Esophagus mucosa (tissue), 1 donor: ENCODE measurements at regions not wholly inside any gene's neighbourhood (a gene's known extent, or its start where the extent isn't known, plus 50 kb on each side); places are given as distances from the start of the nearest gene placed in this dataset.
"Not testable (repeated sequence)": the region's sequence is repeated elsewhere in the genome, so short reads cannot be mapped to it uniquely, and the experiment has no call there.

Source experiments
- ATAC-seq: fragments of 200-7000 bp; cut with Tn5 transposase; one replicate; pipeline ENCODE4 v1.9.1; 2020
- donor health status: DM: yes; HTN: yes; CAD: no.

DNA sequence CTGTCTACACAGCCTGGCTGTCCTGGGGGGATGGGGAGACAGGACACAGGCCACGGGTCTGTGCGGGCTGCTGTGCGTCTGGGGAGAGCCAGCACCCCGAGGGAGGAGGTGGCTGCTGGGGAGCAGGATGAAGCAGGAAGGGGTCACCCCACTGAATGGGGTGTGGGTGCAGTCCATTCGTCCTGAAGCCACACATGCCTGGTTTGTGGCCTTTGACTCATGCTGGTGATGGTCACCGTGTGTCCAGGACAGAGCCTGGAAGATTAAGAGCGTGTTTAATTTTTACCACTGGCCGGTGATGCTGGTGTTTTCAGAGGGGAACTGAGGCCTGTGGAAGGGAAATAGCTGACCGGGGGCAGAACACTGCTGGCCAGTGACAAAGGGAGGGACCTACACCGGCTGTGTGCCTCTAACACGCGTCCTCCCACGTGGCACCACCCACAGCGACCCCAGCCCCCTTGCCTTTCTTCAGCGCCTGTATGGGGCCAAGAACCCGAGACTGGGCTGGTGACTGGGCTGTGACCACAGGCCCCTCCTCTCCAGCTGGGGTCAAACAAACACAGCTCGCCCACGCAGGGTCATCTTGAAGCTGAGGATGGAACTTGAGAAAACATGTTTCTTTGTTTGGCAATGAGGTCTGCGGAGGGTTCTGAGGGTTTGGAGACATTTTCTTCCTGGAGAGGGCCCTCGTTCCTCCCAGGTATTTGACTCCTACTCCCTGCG is 99.5 kb upstream of the LRPAP1 start:
- not testable (repeated sequence) for ATAC-seq

DNA sequence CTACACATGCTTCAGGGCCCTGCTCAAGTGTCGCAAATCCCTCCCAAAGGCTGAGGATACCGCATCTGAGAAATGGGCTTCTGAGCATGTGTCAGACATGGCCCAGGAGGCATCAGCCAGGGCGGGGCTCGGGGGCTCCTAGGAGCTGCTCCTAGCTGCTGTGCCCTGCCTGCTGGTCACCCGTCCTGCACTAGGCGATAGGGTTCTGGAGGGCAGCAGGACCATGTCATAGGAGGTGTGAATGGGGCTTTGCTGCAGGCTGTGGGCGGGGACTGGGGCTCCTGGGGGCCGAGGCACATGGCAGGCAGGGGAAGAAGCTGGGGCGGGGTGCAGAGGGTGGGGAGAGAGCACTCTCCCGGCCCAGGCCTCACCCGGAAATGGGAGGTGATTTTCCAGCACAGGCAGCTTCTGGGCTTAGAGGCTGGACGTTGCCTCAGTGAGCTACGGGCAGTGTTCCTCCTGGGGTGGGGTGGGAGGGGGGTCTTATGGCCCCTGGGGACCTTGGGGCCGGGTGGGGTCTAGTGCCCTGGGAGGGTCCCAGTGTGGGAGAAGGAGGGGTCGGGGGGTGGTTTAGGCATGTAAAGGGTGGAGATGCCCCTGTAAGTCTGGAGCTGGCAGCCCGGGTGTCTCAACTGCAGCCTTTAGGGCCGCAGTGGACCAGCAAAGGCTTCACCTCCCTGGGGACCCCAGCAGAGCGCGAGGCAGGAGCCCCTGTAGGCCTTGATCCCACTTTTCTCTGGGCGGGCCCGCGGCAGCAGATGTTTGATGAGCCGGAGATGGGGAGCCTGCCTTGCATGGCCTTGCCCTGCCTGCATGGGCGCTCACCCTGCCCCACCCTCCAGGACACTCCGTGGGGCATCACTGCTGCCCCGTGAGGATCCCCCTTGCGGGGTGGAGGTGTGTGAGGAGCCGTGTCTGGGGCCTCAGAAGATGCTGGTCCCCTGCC is 98.6 kb upstream of the LRPAP1 start:
- ATAC-seq: no peak

DNA sequence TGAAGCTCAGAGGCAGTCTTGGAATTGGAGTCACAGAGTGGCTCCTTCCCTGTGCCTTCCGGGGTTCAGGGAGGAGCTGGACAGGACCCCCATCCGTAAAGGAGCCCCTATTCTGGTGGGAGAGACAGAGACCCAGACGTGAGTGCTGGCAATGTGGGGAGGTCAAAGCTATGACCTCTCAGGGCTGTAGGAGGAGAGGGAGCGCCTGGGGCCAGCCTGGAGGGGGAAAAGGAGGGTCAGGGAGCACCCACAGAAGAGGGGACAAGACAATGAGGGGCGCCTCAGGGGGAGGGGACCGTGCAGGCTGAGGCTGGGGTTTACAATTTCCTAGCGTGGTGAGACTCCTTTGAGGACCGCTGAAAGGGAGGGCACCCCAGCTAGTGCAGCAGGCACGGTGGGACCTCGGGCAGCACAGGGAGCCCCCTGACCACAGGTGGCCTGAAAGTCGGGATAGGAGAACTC is 97.9 kb upstream of the LRPAP1 start:
- ATAC-seq: no peak

DNA sequence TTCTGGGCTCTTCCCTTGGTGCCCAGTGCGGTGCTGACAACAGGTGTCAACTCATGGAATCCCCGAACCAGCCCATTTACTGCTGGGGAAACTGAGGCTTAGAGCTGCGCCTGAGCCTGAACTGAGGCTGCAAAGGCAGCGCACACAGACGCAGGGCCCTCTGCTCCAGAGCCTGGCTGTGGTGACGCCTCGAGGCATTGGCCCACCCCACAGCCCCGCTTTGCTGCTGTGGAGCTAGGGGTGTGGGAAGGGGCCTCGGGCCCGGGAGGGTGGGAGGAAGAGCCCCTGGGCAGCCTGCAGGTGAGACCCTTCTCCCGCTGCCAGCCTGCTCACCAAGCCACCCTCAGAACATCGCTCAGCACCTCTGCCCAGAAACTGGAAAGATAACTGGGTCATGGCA is 97.4 kb upstream of the LRPAP1 start:
- no peak for ATAC-seq

DNA sequence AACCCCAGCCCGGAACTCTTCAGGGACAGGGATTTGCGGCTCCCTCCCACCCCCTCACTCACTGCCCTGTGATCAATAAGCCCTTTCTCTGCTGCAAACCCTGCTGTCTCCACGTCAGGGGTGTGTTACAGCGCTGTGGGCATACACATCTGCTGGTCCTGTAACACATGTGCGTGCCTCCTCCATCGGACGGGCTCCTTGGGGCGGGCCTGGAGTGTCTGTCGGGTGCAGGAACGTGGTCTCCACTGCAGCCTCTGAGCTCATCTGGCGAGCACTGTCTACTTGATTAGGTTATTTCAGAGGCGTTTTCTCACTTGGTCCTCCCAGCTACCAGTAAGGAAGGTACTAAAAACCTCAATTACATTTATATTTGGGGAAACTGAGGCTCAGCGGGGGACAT is 97.0 kb upstream of the LRPAP1 start:
- not testable (repeated sequence) for ATAC-seq

DNA sequence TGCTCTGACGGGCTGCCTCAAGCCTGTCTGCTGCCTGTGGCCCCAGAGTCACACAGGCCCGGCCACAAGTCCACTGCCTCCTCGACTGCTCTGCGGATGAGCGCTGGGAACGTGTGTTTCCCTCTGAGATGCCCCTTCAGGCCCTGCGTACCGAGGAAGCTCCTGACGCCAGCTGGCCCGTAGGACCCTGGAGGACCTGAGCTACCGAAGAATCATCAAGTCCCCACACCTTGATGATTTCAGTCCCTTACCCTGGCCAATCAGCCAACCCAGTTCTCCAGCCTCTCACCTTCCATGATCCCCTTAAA is 96.6 kb upstream of the LRPAP1 start:
- no peak for ATAC-seq

DNA sequence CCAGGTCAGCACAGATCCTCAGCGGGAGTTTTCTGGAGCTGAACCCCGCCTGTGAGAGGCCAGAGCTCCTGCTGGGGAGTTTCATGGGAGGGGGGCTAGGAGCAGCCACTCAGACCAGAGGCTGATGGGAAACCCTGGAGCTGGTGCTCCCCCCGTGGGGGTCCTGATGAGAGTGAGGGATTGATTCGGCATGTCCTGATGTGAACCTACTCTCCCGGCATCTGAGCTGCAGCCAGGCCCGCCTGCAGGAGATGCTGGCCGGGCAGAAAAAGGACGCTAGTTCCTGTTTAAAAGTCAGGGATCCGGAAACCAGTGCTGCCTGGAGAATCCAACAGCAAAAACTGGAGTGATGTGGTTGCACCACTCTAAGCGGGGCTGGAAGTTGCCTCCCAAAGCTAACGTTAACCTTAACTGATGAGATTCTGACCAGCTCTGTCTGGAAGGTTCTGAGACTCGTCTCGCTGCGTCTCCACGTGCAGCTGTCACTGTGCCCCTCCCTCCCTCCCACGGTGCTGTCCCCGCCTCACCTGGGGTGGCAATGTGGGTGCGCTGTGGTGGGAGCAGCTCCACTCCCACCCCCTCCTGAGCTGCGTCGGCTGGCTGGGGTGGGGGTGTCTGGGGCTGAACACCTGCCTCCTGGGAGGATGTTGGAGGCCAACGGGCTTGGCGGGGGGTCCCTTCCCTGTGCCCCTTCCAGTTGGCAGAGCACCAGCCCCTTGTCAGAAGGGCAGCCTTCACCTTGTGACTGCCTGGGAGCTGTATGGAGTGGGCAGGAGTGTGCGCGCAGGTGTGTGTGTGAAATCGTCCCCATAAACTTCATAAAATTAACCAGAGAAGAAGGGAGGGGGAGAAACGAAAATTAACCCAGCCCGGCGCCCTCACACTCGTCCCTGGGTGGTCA is 96.0 kb upstream of the LRPAP1 start:
- not testable (repeated sequence) for ATAC-seq

DNA sequence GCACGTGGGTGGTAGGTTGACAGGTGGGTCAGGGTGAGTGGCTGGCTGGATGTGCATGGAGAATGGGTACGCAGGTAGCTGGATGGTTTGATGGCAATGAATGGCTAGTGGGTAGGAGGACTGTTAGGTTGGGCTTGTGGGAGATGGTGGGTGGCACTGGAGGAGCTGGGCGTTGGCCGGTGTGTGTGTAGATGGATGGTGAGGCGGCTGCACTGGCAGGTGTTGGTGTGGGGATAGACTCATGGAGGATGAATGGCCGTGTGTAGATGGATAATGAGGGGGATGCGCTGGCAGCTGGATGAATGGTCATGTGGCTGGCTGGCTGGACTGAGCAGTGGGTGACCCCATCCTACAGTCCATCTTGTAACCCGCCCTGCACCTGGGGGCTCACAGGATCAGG is 95.2 kb upstream of the LRPAP1 start:
- ATAC-seq: not testable (repeated sequence)

DNA sequence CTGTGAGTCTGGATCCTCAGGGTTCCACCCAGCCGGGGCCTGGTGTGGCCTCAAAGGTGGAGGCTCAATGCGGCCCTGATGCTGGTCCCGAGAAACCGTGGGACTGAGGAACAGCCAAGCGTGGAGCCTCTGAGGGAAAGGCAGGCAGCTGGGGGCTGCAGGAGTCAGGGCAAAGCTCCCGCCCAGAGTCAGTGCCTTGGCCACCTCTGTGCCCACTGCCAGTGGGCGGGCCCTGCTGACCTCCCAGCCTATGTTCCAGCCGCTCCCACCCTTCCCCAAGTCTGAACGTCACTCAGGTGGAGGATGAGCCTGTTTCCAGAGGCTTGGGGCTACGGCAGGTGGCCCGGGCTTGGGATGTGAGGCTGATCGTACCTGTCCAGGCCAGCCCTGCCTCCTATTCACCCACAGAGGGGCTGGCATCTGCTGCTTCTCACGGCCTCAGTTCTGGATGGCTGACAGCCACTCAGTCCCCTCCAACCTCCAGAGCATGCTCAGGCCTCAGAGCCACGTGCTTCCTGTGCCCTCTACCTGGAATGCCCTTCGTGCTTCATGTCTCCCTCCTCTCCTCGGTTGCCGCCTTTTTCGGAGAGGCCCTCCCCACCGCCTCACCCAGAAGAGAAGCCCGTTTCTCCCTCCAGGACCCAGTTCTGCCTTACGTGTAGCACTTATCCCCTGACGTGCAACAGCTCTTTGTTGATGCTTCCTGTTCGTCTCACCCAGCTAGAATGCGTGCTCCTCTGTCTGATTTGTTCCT is 94.1 kb upstream of the LRPAP1 start:
- ATAC-seq: not testable (repeated sequence)

DNA sequence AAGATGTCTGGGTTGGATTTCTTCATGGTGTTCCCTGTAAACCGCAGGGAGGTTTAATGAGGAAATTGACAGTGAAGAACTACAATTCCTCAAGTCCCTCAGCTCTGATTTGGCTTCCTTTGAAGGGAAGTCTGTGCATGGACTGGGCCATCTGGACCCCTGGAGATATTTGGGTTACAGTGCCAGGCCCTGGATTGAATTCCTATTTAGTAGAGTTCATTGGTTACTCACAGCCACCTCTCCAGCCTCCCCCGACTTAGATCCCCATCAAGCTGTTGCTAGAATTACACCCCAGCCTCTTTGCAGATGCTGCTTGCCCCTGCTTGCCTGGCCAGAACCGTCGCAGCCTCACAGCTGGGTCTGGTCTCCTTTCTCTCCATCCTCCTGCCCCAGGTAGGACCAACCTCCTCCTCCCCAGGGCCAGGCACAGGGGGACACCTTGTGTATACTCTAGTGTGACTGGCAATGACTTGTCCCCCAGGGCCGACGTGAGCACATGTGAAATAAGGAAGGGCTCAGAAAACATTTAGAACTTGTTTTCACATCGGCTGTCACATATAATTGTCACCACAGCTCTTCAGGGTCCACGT is 93.2 kb upstream of the LRPAP1 start:
- ATAC-seq: not testable (repeated sequence)

DNA sequence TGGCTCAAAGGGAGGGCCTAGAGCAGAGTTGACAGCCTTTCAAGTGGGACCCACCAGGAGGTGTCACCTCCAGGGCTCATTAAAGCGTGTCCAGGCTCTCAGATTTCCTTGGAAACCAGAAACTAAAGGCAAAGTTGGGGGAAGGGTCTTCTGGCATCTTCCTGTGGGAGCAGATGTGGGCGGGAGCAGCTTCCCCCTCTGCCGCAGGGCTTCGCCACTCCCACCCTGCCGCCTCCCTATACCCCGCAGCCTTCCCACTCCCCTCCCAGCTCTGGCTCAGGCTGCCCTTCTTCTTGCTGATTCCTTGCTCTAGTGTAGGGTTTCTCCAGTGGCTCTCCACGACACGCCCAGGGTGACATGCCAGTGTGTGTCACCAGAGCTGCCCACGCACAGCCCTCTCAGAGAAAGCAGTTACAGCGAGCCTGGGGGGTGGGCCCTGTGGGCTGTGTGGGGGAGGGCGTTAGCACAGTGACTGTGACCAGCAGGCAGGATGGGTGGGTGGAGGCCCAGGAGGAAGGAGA is 91.6 kb upstream of the LRPAP1 start:
- ATAC-seq: not testable (repeated sequence)

DNA sequence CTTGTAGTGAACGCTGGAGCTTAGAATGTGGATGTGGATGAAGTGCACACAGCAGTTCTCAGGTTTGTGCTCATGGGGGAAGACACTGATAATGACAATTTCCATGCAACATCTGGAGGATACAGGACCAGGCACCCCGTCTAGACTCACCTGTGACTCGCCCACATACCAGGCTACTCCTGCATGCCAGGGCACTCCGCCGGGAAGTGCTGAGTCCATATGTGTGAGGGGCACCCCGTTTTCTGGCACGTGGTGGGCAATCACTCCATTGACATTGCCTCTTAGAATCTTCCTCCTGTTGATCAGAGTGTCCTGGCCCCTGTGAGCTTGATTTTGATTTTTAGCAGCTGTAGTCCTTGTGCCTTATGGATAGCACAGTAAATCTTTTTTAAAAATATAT is 90.9 kb upstream of the LRPAP1 start:
- ATAC-seq: no peak

DNA sequence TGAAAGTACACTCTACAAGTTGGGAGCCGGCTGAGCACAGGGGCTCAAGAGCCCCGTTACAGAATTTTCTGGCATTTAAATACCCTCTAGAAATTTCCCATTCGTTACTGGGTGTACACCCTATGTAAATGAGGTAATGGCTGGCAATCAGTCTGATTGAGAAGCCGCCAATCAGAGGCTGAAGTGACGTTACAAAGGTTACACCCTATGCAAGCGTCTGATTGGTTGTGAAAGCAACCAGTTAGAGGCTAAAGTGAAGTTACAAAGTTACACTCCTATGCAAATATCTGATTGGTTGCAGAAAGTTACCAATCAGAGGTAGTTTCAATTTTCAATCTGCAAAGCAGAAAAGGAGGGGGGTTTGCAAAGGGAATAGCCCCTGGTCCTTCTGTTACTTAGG is 88.1 kb upstream of the LRPAP1 start:
- ATAC-seq: not testable (repeated sequence)

DNA sequence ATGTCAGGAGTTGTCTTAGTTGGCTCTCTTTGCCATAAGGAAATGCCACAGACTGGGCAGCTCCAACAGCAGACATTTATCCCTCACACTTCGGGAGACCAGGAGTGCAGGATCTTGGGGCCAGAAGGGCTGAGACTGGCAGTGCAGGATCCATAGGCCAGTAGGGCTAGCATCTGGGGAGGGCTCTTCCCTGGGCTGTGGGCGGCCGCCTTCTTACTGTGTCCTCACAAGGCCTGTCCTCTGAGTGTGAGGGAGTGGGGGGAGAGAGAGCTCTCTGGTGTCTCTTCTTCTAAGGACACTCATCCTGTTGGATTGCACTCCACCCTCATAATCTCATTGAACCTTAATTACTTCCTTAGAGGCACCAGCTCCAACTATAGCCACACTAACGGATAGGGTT is 87.5 kb upstream of the LRPAP1 start:
- not testable (repeated sequence) for ATAC-seq

DNA sequence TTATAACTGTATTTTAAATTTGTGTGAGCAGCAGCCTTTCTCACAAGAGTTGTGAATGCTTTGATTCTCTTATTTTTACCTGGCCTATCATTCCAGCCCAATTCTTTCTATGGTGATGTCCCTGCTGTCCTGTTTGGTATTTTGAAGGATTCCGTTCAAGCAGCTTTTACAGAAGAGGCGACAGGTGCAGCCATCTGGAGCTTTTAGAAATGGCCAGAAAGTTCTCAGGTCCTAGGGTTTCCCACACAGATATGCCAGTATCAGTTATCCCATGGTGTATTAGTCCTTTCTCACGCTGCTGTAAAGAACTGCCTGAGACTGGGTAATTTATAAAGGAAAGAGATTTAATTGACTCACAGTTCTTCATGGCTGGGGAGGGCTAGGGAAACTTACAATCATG is 86.1 kb upstream of the LRPAP1 start:
- not testable (repeated sequence) for ATAC-seq

DNA sequence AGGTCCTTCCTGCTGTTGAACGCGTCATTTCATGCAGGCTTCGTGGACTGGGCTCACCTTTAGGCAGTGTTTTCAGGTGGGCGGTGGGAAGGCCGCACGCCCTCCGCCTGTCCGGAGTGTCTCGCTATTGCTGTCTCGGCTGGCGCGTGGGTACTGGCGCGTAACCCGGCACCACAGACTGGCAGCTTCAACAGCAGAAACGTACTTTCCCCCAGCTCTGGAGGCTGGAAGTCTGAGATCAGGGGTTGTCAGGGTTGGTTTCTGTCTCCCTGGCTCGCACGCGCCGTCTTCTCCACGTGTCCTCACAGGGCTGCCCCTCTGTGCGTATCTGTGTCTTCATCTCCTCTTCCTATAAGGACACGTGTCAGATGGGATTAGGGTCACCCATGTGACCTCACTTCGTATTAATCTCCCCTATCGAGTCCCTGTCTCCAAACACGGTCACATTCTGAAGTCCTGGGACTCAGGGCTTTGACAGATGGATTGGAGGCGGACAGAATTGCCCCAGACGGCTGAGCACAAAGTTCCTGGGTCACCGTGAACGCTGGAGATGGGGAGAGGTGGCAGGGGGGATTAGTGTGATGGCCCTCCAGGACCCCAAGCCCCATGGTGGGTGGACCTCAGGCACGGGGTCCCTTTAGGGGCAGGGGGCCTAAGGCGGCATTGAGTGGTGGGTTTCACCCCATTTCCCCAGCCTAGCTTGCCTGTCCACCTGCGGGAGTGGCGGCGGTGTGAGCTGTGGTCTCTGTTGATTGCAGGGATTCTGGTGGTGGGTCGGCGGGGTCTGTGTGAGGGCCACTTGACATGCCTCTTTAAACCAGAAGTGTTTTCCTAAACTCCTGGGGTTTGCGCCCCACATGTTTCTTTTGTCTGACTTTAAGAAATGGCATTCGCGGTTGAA is 83.4 kb upstream of the LRPAP1 start:
- ATAC-seq: no peak

DNA sequence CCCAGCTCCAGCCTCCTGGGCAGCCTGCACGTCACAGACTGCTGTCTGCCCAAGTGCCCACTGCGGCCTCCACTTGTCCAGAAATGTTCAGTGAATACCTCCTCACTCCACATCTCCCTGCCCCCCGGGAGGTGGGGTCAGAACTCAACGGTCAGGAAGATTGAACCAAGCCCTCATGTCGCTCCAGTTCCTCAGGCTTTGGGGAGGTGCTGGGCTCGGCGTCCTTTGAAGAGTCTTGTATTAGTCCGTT is 82.4 kb upstream of the LRPAP1 start:
- ATAC-seq: no peak

DNA sequence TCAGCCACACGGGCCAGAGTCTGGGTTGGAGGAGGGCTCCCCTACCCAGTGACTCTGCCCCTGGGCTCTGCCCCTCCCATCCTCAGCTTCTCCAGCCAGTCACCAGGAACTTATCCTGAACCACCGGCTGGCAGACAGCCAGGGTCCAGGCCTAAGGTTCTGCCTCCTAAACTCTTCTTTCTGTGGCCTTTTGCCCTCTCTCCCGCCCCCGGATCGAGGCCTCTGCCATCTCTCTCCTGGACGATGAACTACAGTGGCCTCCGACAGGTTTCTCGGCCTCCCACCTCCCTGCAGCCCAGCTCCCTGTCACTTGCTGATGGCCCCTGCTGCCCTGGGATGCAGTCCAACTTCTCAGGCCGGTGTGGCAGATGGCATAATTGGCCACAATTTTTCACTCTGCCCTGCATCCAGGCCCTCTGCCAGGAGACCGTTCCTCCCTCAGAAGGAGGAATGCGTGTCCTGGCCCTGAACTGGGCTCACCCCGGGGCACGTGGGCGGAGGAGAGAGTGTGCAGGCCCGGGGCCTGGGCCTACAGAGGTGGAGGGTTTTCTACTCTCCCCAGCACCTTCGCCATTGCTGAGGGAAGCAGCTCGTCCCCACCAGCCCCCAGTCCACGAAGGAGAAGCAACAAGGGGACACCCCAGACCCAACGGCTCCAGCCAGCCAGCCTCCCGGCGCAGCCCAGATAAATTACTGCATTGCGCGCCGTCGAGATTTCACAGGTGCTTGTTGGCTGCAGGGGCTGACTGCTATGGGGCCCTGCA is 81.9 kb upstream of the LRPAP1 start:
- ATAC-seq: no peak

DNA sequence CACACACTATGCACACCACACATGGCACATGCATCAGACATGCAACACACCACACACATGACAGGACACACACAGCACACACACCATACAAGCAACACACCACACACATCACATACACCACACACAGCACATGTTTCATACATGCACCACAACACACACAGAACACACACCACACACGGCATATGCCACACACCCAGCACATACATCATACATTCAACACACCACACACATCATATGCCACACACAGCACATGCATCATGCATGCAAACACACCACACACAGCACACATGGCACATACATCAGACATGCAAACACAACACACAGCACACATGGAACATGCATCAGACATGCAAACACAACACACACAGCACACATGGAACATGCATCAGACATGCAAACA is 80.7 kb upstream of the LRPAP1 start:
- ATAC-seq: no peak

DNA sequence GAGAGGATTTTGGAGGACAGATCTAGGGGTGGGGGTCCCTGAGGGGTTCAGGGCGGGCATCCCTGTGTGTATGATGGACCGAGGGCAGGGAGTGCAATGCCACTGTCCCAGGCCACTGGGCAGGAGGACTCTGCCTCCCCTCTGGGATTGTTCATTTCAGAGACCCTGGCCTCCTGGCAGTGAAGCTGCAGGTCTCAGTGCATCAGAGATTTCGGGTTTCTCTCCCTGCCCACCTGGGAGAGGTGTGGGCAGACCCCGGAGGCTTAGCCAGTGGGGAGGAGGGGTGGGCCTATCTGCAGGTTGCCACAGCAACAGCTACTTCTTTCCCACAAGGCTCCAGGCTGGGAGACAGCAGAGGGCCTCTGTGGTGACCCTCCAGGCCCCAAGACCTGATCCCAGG is 80.1 kb upstream of the LRPAP1 start:
- ATAC-seq: no peak
